Fibroblast of lung (primary cell): ENCODE measurements at regions not wholly inside any gene's neighbourhood (a gene's known extent, or its start where the extent isn't known, plus 50 kb on each side); places are given as distances from the start of the nearest gene placed in this dataset.

Experiments
- CTCF ChIP-seq, 2 donors: IDR thresholded peaks in 1 of 2; conservative IDR thresholded peaks in 1 of 2; 1 replicate in 1 of 2; 2 replicates in 1 of 2; pipeline ENCODE4 v1.5.1; 2011 to 2012; ENCODE audit warnings: low read length in 2 of 2, control low read depth in 1 of 2, inconsistent platforms in 1 of 2, low read depth in 1 of 2, mild to moderate bottlenecking in 1 of 2
- EZH2 ChIP-seq: IDR thresholded peaks from 2 replicates; pipeline ENCODE4 v1.5.1; 2012; ENCODE audit warnings: low read length, control low read depth, mild to moderate bottlenecking; ENCODE audit errors: missing control alignments

DNA sequence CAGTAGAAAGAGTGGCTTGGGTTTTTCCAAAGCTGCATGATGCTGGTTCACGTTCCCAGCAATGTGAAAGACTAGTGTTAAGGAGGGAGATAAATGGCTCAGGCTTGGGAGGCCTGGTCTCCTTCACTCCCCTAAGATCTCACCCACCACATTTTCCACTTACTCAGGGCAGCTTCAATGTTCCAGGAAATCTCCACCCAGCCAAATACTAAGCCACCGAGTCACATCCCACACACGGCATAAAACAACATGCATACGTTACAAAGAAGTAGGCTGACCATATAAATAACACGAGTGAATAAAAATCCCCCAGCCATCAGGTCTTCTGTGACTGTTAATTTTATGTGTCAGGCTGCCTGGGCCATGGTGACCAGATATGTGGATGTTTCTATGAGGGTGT, 303.5 kb downstream of the SFMBT2 start:
- TF ChIP-seq CTCF (conservative IDR thresholded peaks at IDR 0.05 in 1 of 2, IDR thresholded peaks at IDR 0.05 in 1 of 2; ENCODE audit: low read depth in 1 of 2, low read length in 2 of 2) (no peak), EZH2 (no peak)
